Esophagus squamous epithelium (tissue), 4 donors: ENCODE measurements at regions not wholly inside any gene's neighbourhood (a gene's known extent, or its start where the extent isn't known, plus 50 kb on each side); places are given as distances from the start of the nearest gene placed in this dataset.

ENCODE experiments used
- CTCF ChIP-seq, 6 experiments: fragments of 450-650 bp in 4 of 6; fragments of 200-600 bp in 2 of 6; sonication (generic) in 2 of 6; IDR thresholded peaks; one replicate each; pipeline ENCODE4 v1.5.1; 2016 to 2019; ENCODE audit warnings: antibody characterized with exemption in 6 of 6, mild to moderate bottlenecking in 4 of 6, moderate library complexity in 4 of 6
- POLR2A ChIP-seq, 4 donors: fragments of 450-650 bp; IDR thresholded peaks; one replicate each; pipeline ENCODE4 v1.6.1; 2017; ENCODE audit warnings: antibody characterized with exemption in 4 of 4, mild to moderate bottlenecking in 4 of 4, moderate library complexity in 3 of 4

GRCh38 chr2:53549497-53549896, 218.1 kb upstream of the CHAC2 start:
- no peak for TF ChIP-seq CTCF (IDR thresholded peaks at IDR 0.05)
- TF ChIP-seq POLR2A (IDR thresholded peaks at IDR 0.05): no peak
